ENCODE measurements at regions not wholly inside any gene's neighbourhood (a gene's known extent, or its start where the extent isn't known, plus 50 kb on each side); places are given as distances from the start of the nearest gene placed in this dataset.

DNA sequence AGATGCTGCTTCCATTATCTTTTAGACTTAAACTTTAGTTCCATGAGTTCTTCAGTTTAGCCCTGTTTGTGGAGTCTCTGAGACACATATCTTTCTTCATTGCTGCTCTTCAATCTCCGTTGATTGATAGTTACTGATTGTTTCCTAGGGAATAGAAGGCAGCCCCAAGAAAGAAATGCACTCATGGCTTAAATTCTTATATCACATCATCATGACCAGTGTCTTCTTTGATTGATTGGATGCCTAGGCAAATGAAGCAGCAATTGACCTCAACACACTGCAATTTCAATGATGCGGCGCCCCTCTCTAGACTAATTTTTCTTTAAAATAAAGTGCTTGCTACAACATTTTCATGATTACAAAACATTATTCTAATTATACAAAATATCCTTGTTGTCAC, 576.5 kb upstream of the VSTM2A start:
- Mint-ChIP-seq H3K4me3 (no peak overlapping the region), H3K9me3 (peaks cover 23% of the 10 kb centered on the region), H3K27me3 (no peaks in the 10 kb centered on the region), H3K27ac (no peak overlapping the region), H3K36me3 (ENCODE audit: low read depth) (no peaks in the 10 kb centered on the region), H3K4me1 (ENCODE audit: low read depth) (no peaks in the 10 kb centered on the region)
- no peak for DNase-seq

DNA sequence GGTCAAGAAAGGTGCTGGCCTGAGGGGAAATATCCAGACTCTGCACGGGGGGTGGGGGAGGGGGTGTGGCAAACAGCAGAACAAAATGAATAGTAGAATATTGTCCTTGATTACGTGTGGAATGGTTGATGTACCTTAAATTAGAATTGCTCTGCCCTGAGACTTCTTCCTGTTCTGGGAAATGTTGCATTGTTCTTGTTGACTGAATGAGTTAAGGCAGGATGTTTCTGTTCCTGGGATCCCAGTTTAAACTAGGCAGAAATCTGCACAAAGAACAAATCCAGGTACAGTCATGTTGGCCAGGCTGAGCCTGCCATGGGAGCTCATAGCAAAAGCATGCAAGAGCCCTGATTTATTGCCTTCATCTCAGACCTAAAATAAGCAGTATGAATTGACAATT, 558.7 kb upstream of the VSTM2A start:
- H3K27me3 Mint-ChIP-seq = no peaks in the 10 kb centered on the region
- no peak overlapping the region for H3K27ac Mint-ChIP-seq
- no peak overlapping the region for H3K4me3 Mint-ChIP-seq
- H3K36me3 Mint-ChIP-seq (ENCODE audit: low read depth) = no peaks in the 10 kb centered on the region
- DNase-seq = no peak
- H3K4me1 Mint-ChIP-seq (ENCODE audit: low read depth) = no peaks in the 10 kb centered on the region
- peaks cover 15% of the 10 kb centered on the region for H3K9me3 Mint-ChIP-seq

DNA sequence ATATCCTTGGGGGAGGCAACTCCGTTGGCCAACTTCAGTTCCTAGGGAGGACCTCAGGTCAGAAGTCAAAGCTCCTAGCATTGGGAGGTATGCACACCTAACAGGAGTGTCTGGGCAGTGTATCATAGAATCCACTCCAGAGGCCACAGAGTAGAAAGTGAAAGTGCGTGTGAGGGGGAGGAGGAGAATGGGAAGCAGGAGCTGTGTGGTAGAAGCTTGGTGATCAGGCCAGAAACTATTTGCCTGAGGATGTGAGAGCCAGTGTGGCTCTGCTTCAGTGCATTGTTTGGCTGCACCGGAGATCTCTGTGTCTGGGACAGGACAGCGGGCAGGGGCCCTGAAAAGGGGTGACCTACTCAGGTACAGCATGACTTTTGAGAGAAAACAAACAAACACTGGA, 557.4 kb upstream of the VSTM2A start:
- no peak overlapping the region for H3K27ac Mint-ChIP-seq
- H3K4me3 Mint-ChIP-seq = no peak overlapping the region
- peaks cover 13% of the 10 kb centered on the region for H3K9me3 Mint-ChIP-seq
- no peaks in the 10 kb centered on the region for H3K36me3 Mint-ChIP-seq (ENCODE audit: low read depth)
- no peaks in the 10 kb centered on the region for H3K4me1 Mint-ChIP-seq (ENCODE audit: low read depth)
- H3K27me3 Mint-ChIP-seq = no peaks in the 10 kb centered on the region
- no peak for DNase-seq

DNA sequence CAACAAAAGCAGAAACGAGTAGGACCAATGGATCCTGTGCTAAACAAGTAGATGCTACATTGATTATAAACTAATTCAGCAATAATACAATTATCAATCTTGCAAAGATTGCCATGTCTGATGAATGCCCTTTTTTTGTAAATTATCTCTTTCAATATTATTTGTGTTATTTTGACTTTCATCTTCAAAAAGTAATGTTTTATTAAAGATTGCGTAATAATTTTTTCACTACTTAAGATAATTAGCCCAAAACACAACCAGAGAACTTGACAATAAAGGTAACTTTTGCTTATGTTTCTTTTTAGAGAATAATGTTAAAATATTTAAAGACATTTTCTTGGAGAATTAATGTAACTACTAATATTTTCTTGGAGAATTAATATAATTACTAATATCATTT, 553.8 kb upstream of the VSTM2A start:
- peaks cover 3% of the 10 kb centered on the region for H3K9me3 Mint-ChIP-seq

GRCh38 chr7:53993224-53993623, 549.0 kb upstream of the VSTM2A start:
- H3K4me1 Mint-ChIP-seq (ENCODE audit: low read depth) = no peaks in the 10 kb centered on the region
- no peak overlapping the region for H3K4me3 Mint-ChIP-seq
- H3K27me3 Mint-ChIP-seq = no peaks in the 10 kb centered on the region

More for the DNA sequence above, 553.8 kb upstream of the VSTM2A start:
- Mint-ChIP-seq H3K27ac (no peak overlapping the region), H3K27me3 (no peaks in the 10 kb centered on the region), H3K4me3 (no peak overlapping the region), H3K36me3 (ENCODE audit: low read depth) (no peaks in the 10 kb centered on the region), H3K4me1 (ENCODE audit: low read depth) (no peaks in the 10 kb centered on the region)
- DNase-seq = no peak

GRCh38 chr7:53996876-53997275, 545.3 kb upstream of the VSTM2A start:
- no peak overlapping the region for H3K27ac Mint-ChIP-seq
- DNase-seq = no peak
- no peak overlapping the region for H3K4me3 Mint-ChIP-seq
- no peaks in the 10 kb centered on the region for H3K27me3 Mint-ChIP-seq
- peaks cover 9% of the 10 kb centered on the region for H3K9me3 Mint-ChIP-seq
- no peaks in the 10 kb centered on the region for H3K4me1 Mint-ChIP-seq (ENCODE audit: low read depth)
- H3K36me3 Mint-ChIP-seq (ENCODE audit: low read depth) = no peaks in the 10 kb centered on the region

More at GRCh38 chr7:53993224-53993623, 549.0 kb upstream of the VSTM2A start:
- H3K27ac Mint-ChIP-seq = no peak overlapping the region
- H3K36me3 Mint-ChIP-seq (ENCODE audit: low read depth) = no peaks in the 10 kb centered on the region
- DNase-seq = no peak
- H3K9me3 Mint-ChIP-seq = peaks cover 5% of the 10 kb centered on the region

DNA sequence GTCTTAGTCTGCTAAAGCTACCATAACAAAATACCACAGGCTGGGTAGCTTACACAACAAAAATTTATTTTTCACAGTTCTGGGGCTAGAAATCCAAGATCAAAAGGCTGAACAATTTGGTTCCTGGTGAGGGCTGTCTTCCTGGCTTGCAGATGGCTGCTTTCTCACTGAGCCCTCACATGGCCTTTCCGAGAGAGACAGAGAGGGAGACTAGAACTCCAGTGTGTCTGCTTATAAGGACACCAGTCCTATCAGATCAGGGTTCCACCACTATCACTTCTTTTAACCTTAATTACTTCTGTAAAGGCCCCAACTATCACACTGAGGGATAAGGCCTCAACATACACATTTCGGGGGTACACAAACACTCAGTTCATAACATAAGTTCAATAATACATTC, 527.4 kb upstream of the VSTM2A start:
- Mint-ChIP-seq H3K4me3 (no peak overlapping the region), H3K27ac (no peak overlapping the region), H3K9me3 (peaks cover 31% of the 10 kb centered on the region)

DNA sequence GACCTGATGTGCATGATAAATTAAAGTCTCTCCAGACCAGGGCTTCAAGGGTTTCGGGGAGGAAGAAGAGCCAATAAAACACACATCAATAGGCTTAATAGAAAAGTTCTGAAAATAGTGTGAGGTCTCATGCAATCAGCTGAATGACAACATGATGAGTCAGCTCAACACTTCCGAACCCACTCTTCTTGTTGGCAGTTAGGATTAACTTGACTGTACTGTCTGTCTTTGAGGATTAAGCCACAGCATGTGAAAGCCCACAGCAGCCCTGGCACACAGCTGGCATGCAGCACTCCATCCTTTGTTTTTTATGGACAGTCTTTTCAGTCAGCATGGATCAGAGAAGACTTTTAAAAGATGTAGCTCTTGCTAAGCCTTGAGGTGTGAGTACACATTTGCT, 526.9 kb upstream of the VSTM2A start:
- peaks cover 31% of the 10 kb centered on the region for H3K9me3 Mint-ChIP-seq
- H3K27me3 Mint-ChIP-seq = no peaks in the 10 kb centered on the region
- H3K27ac Mint-ChIP-seq = no peak overlapping the region
- no peaks in the 10 kb centered on the region for H3K4me1 Mint-ChIP-seq (ENCODE audit: low read depth)
- H3K4me3 Mint-ChIP-seq = no peak overlapping the region
- no peak for DNase-seq
- no peaks in the 10 kb centered on the region for H3K36me3 Mint-ChIP-seq (ENCODE audit: low read depth)

More for the DNA sequence above, 527.4 kb upstream of the VSTM2A start:
- no peaks in the 10 kb centered on the region for H3K27me3 Mint-ChIP-seq
- DNase-seq = no peak
- no peaks in the 10 kb centered on the region for H3K36me3 Mint-ChIP-seq (ENCODE audit: low read depth)
- no peaks in the 10 kb centered on the region for H3K4me1 Mint-ChIP-seq (ENCODE audit: low read depth)

DNA sequence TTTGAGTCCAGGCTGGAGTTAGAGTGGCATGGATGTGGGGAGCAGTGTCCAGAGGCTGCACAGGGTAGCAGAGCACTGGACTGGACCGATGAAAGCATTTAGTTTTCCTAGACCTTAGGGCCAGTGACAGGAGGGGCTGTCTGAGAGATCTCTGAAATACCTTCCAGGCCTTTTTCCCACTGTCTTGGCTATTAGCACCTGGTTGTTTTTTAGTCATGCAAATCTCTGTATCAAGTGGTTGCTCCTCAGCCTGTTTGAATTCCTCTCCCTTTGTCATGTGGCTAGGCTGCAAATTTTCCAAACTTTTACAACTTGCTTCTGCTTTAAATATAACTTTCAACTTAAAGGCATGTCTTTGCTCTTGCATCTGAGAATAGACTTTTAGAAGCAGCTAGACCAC, 504.3 kb upstream of the VSTM2A start:
- H3K27ac Mint-ChIP-seq = no peak overlapping the region
- H3K27me3 Mint-ChIP-seq = no peaks in the 10 kb centered on the region
- H3K9me3 Mint-ChIP-seq = peaks cover 29% of the 10 kb centered on the region
- no peak for DNase-seq
- H3K4me1 Mint-ChIP-seq (ENCODE audit: low read depth) = no peaks in the 10 kb centered on the region
- H3K36me3 Mint-ChIP-seq (ENCODE audit: low read depth) = no peaks in the 10 kb centered on the region
- no peak overlapping the region for H3K4me3 Mint-ChIP-seq

GRCh38 chr7:54060643-54061042, 481.5 kb upstream of the VSTM2A start:
- no peaks in the 10 kb centered on the region for H3K27me3 Mint-ChIP-seq
- no peaks in the 10 kb centered on the region for H3K4me1 Mint-ChIP-seq (ENCODE audit: low read depth)
- no peak overlapping the region for H3K27ac Mint-ChIP-seq
- H3K4me3 Mint-ChIP-seq = no peak overlapping the region
- DNase-seq = no peak
- peaks cover 15% of the 10 kb centered on the region for H3K9me3 Mint-ChIP-seq
- H3K36me3 Mint-ChIP-seq (ENCODE audit: low read depth) = no peaks in the 10 kb centered on the region

DNA sequence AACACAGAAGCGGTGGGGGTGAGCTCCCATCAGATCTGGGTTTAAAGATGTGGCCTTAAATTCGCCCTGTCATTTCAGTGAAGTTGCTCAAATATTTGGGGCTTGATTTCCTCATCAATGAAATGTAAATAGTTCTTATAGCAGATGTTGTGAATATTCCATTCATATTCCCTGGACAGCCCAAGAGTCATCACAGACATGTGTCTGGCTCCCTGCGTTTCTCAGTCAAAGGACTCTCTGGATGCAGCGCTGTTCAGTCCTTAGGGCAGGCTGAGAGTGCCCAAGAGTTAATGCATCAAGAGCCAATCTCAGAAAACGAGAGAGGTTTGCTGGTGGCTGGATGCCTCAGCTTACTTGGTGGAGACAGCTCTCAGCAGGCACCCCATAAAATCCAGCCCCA, 475.5 kb upstream of the VSTM2A start:
- no peaks in the 10 kb centered on the region for H3K36me3 Mint-ChIP-seq (ENCODE audit: low read depth)
- no peak for DNase-seq
- no peak overlapping the region for H3K27ac Mint-ChIP-seq
- no peak overlapping the region for H3K4me3 Mint-ChIP-seq
- H3K4me1 Mint-ChIP-seq (ENCODE audit: low read depth) = no peaks in the 10 kb centered on the region
- peaks cover 37% of the 10 kb centered on the region for H3K9me3 Mint-ChIP-seq
- H3K27me3 Mint-ChIP-seq = no peaks in the 10 kb centered on the region

- Mint-ChIP-seq H3K36me3 (ENCODE audit: low read depth) (no peaks in the 10 kb centered on the region), H3K27ac (no peak overlapping the region), H3K4me3 (no peak overlapping the region), H3K4me1 (ENCODE audit: low read depth) (no peaks in the 10 kb centered on the region), H3K9me3 (peaks cover 36% of the 10 kb centered on the region), H3K27me3 (no peaks in the 10 kb centered on the region)
- DNase-seq = no peak
Observed at GRCh38 chr7:54069843-54070242, 472.3 kb upstream of the VSTM2A start.

DNA sequence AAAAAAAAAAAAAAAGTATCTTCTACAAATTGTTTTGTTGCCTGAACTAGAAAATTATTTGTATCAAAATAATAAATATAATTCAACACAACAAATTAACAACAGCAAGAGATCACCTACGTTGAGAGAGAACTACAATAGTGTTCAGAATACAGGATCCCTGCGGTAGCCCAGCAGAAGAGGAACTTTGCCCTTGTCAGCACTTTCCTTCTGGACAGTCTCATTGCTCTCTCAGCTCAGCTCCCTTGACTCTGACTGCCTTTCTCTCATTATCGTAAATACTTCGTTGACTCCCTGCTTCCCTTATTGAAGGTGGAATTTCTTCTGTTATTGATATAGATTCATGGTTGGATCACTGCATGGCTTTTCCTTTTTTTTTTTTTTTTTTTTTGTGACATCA, 469.5 kb upstream of the VSTM2A start:
- Mint-ChIP-seq H3K4me1 (ENCODE audit: low read depth) (no peaks in the 10 kb centered on the region), H3K27me3 (no peaks in the 10 kb centered on the region), H3K36me3 (ENCODE audit: low read depth) (no peaks in the 10 kb centered on the region), H3K4me3 (no peak overlapping the region), H3K27ac (no peak overlapping the region), H3K9me3 (peaks cover 26% of the 10 kb centered on the region)
- DNase-seq = no peak

DNA sequence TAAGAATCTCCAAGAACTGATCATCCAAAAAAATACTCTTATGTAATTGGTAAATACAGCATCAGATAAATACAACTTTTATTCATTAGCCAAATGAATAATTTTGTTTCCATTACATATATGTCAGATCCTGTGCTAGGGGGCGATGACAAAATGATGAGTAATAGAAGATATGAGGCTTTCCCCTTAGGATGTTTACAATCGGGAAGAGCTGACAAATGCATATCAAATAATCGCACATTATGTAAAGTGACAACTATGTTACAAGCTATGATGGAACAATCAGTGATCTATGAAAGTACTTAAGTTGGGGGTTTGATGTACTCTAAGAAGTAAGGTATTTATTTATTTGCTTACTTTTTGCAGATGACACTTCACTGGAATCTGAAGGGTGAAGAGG, 465.6 kb upstream of the VSTM2A start:
- Mint-ChIP-seq H3K27ac (no peak overlapping the region), H3K4me1 (ENCODE audit: low read depth) (no peaks in the 10 kb centered on the region), H3K4me3 (no peak overlapping the region), H3K36me3 (ENCODE audit: low read depth) (no peaks in the 10 kb centered on the region), H3K27me3 (no peaks in the 10 kb centered on the region), H3K9me3 (peaks cover 31% of the 10 kb centered on the region)
- DNase-seq = no peak

DNA sequence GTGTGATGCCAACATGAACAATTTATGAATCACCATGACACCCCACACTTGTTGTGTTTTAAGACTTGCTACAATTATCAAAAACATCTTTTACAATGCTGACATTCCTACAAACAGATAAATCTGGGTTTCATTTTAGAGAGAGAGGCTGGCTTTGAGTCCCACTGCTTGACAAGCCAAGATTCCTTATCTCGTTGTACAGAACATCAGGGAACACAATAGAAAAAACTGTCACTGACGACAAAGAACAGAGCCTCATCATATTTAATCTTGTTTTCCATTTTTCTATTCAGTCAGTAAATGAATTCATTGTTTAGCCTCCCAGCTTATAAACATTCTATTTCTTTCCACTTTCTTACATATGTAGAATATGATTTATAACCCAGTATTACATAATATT, 461.6 kb upstream of the VSTM2A start:
- H3K9me3 Mint-ChIP-seq = peaks cover 22% of the 10 kb centered on the region
- H3K36me3 Mint-ChIP-seq (ENCODE audit: low read depth) = no peaks in the 10 kb centered on the region
- H3K4me1 Mint-ChIP-seq (ENCODE audit: low read depth) = no peaks in the 10 kb centered on the region
- no peak for DNase-seq
- no peak overlapping the region for H3K27ac Mint-ChIP-seq
- no peaks in the 10 kb centered on the region for H3K27me3 Mint-ChIP-seq
- H3K4me3 Mint-ChIP-seq = no peak overlapping the region

DNA sequence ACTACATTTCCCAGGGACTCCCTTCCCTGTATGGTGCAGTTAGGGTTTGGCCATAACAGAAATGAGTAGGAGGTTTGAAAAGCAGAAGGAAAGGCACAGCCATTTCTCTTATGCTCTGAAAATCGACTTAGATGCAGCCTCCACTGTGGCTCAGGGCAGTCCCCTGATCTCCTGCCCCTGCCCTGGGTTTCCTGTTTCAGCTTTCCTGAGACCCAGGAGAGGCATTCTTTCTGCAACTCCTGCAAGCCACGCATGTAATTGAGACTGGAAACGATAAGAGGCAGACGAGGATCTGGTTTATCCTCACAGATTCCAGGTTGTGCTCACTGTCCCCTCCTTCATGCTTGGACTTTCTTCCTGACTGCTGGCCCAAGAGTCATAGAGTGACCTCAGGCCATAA, 461.2 kb upstream of the VSTM2A start:
- no peaks in the 10 kb centered on the region for H3K36me3 Mint-ChIP-seq (ENCODE audit: low read depth)
- no peaks in the 10 kb centered on the region for H3K27me3 Mint-ChIP-seq
- H3K27ac Mint-ChIP-seq = no peak overlapping the region
- no peak for DNase-seq
- peaks cover 25% of the 10 kb centered on the region for H3K9me3 Mint-ChIP-seq
- no peaks in the 10 kb centered on the region for H3K4me1 Mint-ChIP-seq (ENCODE audit: low read depth)
- no peak overlapping the region for H3K4me3 Mint-ChIP-seq

All from activated T-cell treated with anti-CD3 and anti-CD28 coated beads, Interleukin-2, amount 50 U/mL, for 24 hours (primary cell).